NCI-H1048 (cell line): ENCODE measurements at regions not wholly inside any gene's neighbourhood (a gene's known extent, or its start where the extent isn't known, plus 50 kb on each side); places are given as distances from the start of the nearest gene placed in this dataset.

Experiments used
- DNase-seq: peaks from one replicate; lab custom pipeline; 2025; lab: John Stamatoyannopoulos, UW

DNA sequence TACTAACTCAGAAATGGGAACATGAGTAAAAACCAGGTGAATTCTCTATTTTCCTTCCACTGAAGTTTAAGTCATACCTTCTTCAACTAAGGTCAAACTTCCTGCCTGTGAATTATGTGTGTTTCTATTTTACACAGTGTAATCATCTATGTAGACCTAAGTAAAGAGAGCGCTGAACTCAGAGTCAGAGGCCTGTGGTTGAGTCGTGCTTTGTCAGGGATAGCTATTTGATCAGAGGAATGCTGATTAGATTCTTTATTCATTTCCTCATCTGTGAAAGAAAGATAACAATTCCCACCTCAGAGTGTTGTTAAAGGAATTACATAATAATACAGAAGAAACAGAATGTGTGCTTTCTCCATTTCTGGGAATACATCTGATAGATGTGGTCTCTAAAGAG, 654.1 kb downstream of the STIM2 start:
- DNase-seq = no peak

DNA sequence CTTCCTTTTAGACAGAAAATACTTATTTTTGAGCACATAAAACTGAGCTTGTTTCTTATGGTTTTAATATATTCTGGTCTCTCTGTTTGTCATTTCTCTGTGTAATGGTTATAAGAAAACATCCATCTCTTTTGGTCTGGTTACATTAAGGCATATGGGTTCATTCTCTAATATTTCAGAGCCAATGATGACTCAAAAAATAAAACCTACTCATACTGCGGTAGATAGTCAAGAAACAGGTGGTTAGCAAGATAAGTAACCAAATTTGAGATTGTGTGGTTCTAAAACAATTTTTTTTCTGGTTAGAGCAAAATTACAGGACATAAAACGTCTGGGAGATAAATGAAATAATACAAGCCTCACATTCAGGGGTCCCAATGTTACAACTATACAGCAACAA, 654.5 kb downstream of the STIM2 start:
- DNase-seq = no peak

DNA sequence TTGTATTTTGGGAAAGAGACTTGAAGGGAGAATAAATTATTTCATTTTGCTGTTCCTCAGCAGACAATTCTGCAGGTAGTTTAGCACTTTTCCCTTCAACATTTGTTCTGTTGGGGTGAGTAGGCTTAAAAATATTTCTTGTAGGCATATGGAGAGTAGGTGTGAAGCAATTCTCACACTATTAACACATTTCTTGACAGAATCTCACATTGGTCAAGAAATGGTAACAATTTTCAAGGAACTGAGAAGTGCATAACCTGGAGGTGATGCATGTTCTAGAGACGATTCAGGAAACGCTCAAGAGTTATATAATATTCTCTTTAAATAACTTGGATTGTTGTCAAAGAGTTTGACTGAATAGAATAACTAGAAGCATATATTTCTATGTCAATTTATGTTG, 658.2 kb downstream of the STIM2 start:
- no peak for DNase-seq

DNA sequence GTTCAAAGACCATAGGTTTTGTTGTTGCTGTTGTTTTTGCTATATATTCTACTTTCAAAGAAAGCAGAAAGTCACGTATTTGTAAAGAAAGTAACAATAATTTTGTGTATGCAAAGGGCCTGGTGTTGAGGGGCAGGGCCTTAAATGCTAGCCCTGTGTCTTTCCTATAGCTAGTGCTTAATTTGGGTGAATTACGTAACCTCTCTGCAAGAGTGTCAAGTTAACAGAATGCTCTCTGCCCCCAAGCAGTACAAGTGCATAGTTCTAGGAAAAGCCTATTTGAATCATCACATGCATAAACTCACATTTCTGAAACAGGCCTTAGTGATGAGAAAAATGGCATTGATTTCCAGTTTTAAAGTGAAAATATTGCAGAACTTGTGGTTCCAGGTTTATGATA, 663.6 kb downstream of the STIM2 start:
- DNase-seq = no peak

DNA sequence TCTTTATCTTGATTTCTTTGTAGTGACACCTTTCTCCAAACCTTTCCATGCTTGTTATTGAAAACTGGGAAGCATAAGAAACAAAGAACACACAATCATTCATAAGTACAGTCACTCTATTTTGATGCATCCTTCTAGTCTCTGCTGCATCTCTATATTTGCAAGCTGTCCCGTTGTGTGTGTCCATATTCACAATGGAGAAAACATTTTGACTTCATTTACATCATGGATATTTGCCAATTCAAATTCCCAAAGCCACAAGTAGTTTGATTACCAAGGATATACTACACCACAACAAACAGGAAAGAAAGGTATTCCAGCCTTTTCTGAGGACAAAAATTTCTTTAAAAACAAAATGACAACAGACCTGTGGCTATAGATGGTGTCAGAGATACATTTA, 673.8 kb downstream of the STIM2 start:
- DNase-seq = no peak

DNA sequence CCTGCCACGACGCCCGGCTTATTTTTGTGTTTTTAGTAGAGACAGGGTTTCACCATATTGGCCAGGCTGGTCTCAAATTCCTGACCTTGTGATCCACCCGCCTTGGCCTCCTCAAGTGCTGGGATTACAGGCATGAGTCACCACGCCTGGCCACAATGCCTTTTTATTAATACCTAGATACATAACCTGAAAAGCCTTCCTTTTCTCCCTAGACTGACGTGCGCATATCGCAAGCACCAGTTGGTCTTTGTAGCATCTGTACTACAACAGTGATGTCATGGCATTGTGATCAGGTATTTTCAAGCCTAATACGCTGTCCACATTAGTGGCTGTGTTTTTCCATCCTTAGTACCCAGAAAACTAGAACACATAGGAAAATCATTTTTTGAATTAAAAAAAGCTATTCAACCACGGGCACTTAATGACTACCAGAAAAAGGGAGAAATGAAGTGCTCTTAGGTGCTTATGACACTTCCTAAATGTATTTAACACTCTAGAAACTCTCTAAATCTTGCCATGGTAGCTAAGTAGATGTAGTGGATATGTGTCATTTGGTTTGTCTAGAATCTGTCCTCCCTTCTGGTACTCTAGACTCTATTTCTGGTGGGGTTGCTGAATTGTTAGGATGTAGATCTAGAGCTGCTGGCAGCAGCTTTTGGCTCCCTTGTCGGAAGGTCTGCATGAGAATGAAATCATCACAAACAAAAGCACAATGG, 707.8 kb downstream of the STIM2 start:
- DNase-seq = no peak

DNA sequence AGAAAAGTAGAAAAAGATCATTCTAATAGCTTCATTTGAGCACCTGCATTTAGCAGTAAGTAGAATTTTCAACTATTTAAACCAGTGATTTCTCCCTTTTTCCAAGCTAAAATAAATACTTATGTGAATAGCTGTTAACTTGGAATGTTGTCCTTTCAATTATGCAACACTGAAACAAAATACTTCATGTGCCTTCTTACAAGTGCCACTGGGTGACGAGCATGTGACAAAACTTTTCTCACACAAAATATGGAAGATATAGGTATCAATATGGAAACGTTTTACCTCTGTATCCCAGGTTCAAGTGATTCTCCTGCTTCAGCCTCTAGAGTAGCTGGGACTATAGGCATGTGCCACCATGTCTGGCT, 708.3 kb downstream of the STIM2 start:
- DNase-seq = no peak

DNA sequence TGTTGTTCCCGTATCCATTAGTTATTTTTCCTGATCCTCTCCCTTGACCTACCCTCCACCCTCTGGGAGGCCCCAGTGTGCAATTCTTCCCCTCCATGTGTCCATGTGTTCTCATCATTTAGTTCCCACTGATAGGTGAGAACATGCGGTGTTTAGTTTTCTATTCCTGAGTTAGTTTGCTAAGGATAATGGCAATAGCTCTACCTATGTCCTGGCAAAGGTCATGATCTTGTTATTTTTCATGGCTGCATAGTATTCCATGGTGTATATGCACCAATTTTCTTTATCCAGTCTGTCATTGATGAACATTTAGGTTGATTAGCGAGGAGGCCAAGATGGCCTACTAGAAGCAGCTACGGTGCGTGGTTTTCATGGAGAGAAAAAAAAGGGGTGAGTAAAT, 714.1 kb downstream of the STIM2 start:
- no peak for DNase-seq

DNA sequence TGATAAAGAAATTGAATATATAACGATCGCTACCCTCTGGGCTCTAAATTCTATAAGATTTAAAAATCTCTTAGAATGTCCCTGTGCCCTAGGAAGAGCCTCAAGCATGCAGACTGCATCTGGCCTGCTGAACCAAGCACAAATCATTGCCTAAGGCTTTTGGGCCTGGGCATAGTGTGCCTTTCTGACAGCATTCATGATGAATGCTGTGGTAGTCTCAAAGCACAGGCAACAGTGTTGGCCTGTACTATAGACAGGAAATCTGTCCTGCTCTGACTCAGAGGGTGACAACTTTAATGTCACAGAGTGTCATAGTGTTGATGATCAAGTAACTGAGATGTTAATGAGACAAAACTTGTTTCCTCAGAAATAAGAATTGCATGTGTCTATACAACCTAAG, 717.3 kb downstream of the STIM2 start:
- DNase-seq = no peak

DNA sequence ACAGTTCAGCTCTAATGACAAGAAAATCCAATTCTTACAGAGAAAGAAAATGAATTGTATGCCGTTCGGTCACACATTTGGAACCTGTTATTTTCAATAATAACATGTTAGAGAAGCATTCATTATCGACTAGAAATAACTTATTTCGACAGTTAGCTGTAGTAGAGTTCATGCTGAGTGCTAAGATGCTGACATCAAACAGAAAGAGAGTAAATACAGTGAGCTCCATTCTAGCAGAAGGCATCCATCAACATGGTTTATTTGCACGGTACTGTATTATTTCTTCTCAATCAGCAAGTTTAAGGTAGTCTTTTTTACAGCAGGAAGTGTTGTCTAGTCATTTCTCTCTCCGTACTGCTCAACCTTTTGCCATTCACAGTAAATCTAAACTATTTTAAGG, 732.1 kb downstream of the STIM2 start:
- DNase-seq = no peak

DNA sequence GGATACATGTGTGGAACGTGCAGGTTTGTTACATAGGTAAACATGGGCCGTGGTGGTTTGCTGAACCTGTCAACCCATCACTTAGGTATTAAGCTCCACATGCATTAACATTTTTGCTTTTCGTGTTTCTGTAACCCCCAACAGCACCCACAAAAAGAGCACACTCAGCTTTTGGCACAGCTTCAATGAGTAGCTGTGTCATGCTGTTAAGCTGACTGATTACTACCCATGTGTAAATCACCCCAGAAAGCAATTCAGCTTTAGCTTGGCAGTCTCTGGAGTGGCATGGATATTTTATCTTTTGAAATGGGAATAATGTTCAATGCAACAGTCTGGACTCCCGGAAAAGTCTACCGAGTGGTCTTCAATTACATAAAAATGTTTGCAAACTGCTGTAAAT, 734.3 kb downstream of the STIM2 start:
- DNase-seq = no peak

DNA sequence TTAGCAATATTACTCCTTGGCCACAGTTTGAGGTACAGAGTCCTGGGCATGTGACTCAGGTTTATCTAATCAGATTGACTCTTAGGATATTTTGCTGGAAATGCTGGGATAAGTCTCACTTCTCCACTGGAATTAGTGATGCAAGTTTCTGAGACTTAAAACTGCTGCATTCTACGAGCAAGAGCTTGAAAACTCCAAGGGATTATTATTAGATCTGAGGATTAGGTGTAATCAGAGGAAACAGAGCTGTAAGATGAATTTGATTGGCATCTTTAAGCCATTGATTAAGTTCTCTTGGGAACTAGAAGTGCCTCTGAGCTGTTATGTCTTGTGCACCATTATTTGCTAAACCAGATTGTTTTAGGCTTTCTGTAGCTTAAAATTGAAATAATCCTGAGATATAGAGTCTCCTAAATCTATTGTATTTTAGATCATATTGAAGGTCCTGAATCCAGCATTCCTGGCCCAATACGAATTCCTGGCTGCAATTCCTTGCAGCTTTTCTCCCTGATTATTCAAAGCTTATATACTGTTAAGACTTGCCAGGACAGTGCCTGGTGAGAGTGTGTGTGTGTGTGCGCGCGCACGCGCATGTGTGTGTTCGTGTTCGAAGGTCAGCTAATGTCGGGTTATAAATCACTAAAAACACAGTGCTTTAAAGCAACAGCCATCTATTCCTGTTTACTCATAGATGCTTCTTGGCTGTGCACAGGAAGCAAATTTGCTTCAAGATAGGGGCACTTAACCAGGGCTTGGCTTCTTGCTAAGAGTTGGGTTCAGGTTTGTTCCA, 735.1 kb downstream of the STIM2 start:
- DNase-seq = no peak

DNA sequence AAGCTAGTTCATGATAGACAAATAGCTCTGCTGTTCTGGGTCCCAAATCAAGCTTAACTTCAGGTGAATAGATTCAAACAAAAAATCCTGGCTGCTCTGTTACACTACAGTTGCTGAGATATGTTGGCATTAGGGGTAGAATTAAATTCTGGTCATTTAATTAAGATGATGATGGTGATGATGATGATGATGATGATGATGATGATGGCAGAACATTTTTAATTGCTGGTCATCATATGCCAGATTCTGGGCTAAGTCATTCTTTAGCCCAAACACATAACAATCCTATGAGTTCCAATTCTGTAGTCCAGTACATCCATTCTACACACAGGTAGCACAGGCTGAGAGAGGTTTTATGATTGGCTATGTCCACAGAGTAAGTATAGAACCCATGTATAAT, 741.5 kb downstream of the STIM2 start:
- DNase-seq = no peak

DNA sequence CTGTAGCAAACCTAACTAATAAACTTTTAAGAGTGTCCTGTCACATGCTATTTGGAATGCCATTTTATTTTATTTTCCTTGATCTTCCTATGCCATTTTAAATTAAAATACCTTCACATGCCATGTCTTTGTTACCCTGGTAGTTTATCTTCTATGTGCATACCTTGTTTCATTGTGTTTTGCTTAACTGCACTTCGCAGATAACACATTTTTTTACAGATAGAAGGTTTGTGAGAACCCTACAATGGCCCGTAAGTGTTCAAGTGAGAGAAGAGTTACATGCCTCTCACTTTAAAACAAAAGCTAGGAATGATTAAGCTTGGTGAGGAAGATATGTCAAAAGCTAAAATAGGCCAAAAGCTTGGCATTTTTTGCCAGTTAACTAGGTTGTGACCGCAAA, 744.1 kb downstream of the STIM2 start:
- no peak for DNase-seq

DNA sequence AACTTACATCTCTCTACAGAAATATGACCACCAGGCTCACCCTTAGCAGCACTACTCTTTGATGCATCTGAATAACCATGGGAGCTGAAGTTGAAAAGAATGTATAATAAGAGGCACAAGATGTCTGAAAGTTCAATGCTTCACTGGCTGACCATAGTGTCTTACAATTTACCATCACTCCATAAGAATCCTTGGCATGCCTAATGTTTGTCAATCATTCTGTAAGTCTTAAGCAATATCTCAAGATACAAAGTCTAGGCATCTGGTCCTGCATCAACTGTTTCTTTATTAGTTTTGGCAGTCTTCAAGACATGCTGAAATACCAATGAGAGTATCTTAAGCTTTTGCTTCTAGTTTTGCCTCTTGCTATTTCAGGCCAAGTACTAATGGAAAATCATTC, 755.5 kb downstream of the STIM2 start:
- DNase-seq = no peak

DNA sequence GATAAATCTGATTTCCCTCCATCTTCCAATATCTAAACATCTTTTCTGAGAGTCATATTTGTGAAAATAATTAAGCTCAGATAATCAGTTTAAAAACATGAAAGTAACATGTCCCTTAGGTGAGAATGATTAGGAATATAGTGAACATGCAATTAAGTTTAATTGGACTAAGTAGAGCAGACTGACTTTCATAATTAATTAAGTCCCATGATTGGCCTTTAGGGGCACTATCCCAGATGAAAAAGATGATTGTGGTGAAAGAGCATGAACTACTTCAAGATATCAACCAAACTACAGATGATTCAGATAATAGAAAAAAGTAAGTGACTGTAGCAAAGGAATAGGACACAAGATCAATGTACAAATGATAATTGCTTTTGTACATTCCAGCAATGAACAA, 758.8 kb downstream of the STIM2 start:
- no peak for DNase-seq

DNA sequence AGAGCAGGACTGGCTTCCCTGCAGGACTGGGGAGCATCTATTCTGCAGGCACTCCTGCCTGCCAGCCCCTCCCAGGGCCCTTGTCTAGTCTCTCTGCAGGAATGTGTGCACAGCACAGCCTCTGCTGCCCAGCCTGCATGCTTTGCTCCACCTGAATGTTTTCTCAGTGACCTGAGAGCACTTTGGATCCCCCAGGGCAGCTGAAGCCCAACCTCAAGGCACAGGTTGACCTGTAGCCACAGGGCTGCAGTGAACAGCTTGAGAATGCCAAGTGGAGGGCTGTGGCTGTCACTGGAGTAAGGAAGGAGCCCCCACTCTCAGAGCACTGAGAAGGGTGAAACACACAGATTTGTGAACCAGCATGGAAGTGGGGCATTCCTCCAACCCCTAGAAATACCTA, 760.2 kb downstream of the STIM2 start:
- DNase-seq = no peak

DNA sequence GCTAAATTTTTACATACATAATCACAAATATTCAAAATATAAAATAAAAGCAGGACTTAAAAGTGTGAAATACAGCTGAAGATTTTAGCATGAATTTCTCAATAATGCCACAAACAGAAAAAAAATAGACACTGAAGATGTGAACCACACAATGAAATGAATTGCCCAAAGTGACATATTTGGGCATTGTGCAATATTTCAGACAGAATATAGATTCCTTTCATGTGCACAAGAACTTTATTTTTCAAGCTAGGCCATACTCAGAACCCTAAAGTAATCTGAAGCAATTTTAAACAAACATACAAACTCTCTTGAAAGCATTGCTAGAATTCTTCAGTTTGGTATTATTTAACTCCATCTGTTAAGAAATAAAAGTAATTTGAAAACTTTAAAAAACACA, 764.1 kb downstream of the STIM2 start:
- no peak for DNase-seq

DNA sequence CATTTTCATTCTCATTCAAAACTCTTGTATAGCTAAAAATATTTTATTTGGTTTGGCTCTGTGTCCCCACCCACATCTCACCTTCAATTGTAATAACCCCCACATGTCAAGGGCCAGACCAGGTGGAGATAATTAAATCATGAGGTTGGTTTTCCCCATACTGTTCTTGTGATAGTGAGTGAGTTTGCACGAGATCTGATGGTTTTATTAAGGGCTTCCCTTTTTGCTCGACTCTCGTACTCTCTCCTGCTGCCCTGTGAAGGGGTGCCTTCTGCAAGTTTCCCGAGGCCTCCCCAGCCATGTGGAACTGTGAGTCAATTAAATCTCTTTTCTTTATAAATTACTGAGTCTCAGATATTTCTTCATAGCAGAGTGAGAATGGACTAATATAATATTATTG, 768.0 kb downstream of the STIM2 start:
- DNase-seq = no peak

DNA sequence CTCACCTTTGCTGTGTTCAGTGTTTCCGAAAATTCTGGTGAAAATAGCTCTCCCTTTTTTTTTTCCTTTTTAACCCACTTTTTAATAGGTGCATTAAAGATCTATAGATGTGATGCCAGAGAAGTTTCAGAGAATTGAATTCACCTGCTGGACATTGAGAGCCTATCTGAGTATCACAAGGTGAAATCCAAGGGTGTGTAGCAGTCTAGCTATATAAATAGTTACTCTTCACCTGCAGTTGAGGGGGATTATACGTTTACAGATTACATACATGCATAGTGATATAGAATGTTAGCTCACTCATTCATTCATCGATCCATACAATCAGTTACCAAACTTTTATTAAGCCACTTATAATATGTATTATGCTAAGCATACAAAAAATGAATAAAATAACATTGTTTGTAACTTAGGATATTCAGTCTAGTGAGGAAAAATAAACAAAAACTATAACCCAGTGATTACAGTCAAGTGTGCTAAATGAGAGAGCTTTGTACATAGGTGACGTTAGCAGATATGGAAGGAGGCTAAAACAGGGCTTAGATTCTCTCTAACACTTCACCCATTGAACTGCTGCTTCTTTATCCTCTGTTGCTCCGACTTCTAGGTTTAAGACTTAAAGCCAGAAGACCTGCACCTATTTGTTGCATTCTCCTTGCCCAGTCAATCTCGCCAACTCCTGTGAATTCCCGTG, 769.0 kb downstream of the STIM2 start:
- no peak for DNase-seq

DNA sequence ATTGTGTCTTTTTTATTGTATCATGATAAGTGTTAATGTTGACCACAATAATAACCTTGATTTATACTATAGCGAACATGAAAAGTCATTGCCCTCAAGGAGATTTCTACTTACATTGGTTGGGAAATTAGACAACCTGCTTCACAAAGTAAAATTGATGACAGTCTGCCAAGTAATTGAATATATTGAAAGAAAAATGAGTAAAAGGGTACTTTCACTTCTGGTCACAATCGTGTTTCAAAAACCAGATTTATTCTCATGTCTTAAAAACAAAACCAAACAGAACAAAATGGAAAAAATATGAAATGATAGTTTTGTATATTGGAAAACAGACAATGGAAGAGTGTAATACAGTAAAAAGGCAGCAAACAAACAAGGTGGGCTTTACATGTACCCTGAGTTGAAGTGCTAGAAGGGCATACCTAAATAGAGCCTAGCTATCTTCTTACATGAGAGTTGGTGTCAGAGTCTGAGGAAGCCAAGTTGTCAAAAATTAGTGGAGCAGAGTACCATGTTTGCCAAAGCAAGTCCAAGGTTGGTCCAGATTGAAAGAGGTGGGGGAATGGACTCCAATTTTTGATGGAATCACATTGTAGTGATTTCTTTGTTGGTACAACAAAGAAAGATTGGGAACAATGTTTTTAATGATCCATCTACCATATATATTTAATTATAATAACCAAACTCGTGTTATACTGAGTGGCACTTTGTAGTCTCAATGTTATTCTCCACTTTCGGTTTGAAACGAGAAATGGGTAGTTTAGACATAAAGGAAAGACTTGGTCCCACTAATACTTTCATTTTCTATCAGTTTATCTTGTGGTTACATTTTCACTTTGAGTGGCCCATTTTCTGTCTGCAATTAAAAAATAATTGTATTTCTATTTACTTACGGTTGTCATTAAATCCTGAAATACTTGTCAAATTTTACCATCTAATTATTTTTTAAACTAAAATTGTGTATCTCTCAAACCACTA, 775.6 kb downstream of the STIM2 start:
- no peak for DNase-seq
